Medulla oblongata (tissue), 1 donor: ENCODE measurements at regions not wholly inside any gene's neighbourhood (a gene's known extent, or its start where the extent isn't known, plus 50 kb on each side); places are given as distances from the start of the nearest gene placed in this dataset.
"Not testable (repeated sequence)": the region's sequence is repeated elsewhere in the genome, so short reads cannot be mapped to it uniquely, and the experiment has no call there.

Experiments
- DNase-seq: peaks from one replicate; pipeline ENCODE4 v3.0.0-alpha.2; 2015; ENCODE audit errors: extremely low spot score

GRCh38 chr5:75847561-75848021 lies 130.4 kb upstream of the POC5 start:
- DNase-seq = no peak

- no peak for DNase-seq
Observed at GRCh38 chr5:75844301-75844700, 127.1 kb upstream of the POC5 start.

GRCh38 chr5:75843319-75843718 lies 126.1 kb upstream of the POC5 start:
- no peak for DNase-seq

DNA sequence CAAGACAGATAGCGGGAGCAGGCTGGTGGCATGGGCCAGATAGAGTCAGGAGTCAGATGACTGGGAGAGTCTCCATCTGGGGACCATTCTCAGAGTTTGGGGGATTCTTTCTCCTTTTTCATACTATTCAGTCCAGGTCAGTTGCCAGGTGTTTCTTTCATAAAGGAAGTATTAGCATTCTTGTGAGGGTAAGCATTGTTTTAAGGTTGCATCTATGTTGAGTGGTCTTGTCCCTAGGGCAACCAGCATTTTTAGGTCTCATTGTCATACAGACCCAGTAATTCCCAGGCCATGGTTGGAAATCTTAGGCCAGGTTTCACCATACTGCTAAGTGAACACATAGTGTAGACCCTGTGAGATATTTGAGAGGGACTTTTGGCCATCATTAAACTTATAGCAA lies 122.3 kb upstream of the POC5 start:
- no peak for DNase-seq

DNA sequence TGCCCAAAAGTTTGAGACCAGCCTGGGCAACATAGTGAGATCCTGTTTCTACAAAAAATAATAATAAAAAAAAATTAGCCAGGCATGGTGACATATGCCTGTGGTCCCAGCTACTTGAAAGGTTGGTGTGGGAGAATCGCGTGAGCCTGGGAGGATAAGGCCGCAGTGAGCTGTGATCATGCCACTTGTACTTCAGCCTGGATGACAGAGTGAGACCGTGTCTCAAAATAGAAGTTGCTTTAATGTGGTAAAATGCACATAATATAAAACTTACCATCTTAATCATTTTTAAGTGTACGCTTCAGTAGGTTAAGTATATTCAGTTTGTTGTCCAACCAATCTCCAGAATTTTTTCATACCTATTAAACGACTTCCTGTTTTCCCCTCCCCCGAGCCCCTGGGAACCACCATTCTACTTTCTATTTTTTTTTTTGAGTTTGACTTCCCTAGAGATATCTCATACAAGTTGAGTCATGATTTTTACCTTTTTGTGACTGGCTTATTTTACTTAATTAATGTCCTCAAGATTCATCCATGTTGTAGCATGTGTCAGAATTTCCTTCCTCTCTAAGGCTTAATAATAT lies 120.1 kb upstream of the POC5 start:
- no peak for DNase-seq

GRCh38 chr5:75831561-75831960 lies 114.3 kb upstream of the POC5 start:
- no peak for DNase-seq

DNA sequence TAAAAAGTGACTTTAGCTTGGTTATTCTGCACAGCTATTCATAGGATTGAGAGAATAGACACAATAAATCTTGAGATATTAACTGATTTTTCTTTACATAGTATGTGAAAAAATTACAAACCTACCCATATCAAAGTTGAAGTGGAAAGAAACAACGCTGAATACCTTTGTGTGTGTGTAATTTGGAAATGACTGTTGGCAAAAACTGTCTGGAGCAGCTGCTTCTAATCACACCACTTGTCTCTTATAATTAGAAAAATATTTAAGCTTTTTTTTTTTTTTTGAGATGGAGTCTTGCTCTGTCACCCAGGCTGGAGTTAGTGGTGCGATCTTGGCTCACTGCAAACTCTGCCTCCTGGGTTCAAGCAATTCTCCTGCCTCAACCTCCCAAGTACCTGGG lies 110.8 kb upstream of the POC5 start:
- no peak for DNase-seq

GRCh38 chr5:75824323-75824722 lies 107.1 kb upstream of the POC5 start:
- no peak for DNase-seq

- DNase-seq = no peak
Observed at GRCh38 chr5:75823811-75824210, 106.6 kb upstream of the POC5 start.

DNA sequence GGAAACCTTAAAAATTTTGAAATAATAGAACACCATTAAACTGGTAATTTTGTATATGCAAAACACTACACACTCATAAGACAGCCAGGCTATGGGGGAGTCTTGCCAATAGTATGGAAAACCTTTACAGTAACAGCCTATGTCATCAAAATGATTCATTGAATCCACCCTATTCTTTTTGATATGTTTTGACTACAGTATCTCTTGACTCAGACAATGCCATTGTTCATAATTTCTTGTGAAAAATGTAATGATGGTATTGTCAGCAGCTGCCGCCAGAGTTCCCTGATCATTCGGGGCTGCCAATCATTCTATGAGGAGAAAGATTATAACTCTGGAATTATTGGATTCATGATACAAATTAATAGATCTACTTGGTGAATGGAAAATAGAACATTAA lies 101.4 kb upstream of the POC5 start:
- no peak for DNase-seq

- not testable (repeated sequence) for DNase-seq
Observed at GRCh38 chr5:75799695-75800094, 82.5 kb upstream of the POC5 start.

GRCh38 chr5:75769338-75769737 lies 52.1 kb upstream of the POC5 start:
- DNase-seq = not testable (repeated sequence)
